ENCODE measurements at regions not wholly inside any gene's neighbourhood (a gene's known extent, or its start where the extent isn't known, plus 50 kb on each side); places are given as distances from the start of the nearest gene placed in this dataset.

- TF ChIP-seq CTCF (IDR thresholded peaks at IDR 0.05) (no peak), POLR2A (IDR thresholded peaks at IDR 0.05) (no peak)
Observed at GRCh38 chr10:4022473-4022872, 237.5 kb upstream of the KLF6 start.

Data from thyroid gland (tissue), 4 donors.